ENCODE measurements at regions not wholly inside any gene's neighbourhood (a gene's known extent, or its start where the extent isn't known, plus 50 kb on each side); places are given as distances from the start of the nearest gene placed in this dataset.

GRCh38 chr10:8325024-8325980 lies 270.8 kb downstream of the GATA3 start:
- no peaks in the 10 kb centered on the region for H3K36me3 ChIP-seq (ENCODE audit: control insufficient read depth, insufficient read depth, low read length)
- no peak overlapping the region for H3K4me3 ChIP-seq (ENCODE audit: insufficient read depth, low read depth, low read length)
- no peak overlapping the region for H4K8ac ChIP-seq (ENCODE audit: low read depth in 2 of 2, low read length in 2 of 2)
- DNase-seq: no peak
- no peaks in the 10 kb centered on the region for H3K79me1 ChIP-seq (ENCODE audit: low read depth in 1 of 2, low read length in 2 of 2)
- peaks cover 8% of the 10 kb centered on the region for H3K9me3 ChIP-seq (ENCODE audit: control insufficient read depth, insufficient read depth, low read length)
- no peaks in the 10 kb centered on the region for H3K27me3 ChIP-seq (ENCODE audit: control insufficient read depth, insufficient read depth, low read length)
- dilution Hi-C loops (cut with HindIII; ENCODE audit: low sequenced_read_pairs, unreplicated experiment): no loop called here
- no peak overlapping the region for H3K9ac ChIP-seq (ENCODE audit: low read depth, low read length)
- H2BK120ac ChIP-seq (ENCODE audit: low read depth, low read length): no peak overlapping the region
- no peaks in the 10 kb centered on the region for H3K4me1 ChIP-seq (ENCODE audit: control insufficient read depth, insufficient read depth, low read length)
- in situ Hi-C loops (cut with MboI; ENCODE audit: low sequenced_read_pairs): no loop called here
- H2AK5ac ChIP-seq (ENCODE audit: low read depth, low read length): no peak overlapping the region
- TF ChIP-seq FOS (IDR thresholded peaks at IDR 0.05; ENCODE audit: low read depth, low read length): no peak
- TF ChIP-seq MXI1 (IDR thresholded peaks at IDR 0.05; ENCODE audit: borderline replicate concordance, low read depth, low read length): no peak
- TF ChIP-seq POLR2A (IDR thresholded peaks at IDR 0.05; ENCODE audit: low read depth, low read length): no peak
- no peak for TF ChIP-seq BHLHE40 (IDR thresholded peaks at IDR 0.05; ENCODE audit: low read depth, low read length)
- TF ChIP-seq RFX5 (IDR thresholded peaks at IDR 0.05; ENCODE audit: low read depth, low read length): no peak
- no peak for TF ChIP-seq MAZ (IDR thresholded peaks at IDR 0.05; ENCODE audit: borderline replicate concordance, low read depth, low read length)
- TF ChIP-seq USF2 (IDR thresholded peaks at IDR 0.05; ENCODE audit: low read depth, low read length): no peak
- no peaks in the 10 kb centered on the region for H4K20me1 ChIP-seq (ENCODE audit: insufficient read depth, low read length)
- H3K56ac ChIP-seq (ENCODE audit: extremely low read depth, insufficient read depth, low read length): no peak overlapping the region
- H2BK15ac ChIP-seq (ENCODE audit: low read depth, low read length): no peak overlapping the region
- no peak overlapping the region for H3K4me2 ChIP-seq (ENCODE audit: low read depth, low read length)
- H3K9me1 ChIP-seq (ENCODE audit: insufficient read depth, low read length): no peaks in the 10 kb centered on the region
- ChIA-PET POLR2A (ENCODE audit: unreplicated experiment) (no interaction called here), CTCF (no interaction called here)
- BruUV-seq (replicated peaks): no TSS peak
- no peak overlapping the region for H3K4ac ChIP-seq (ENCODE audit: low read depth, low read length)
- H2AFZ ChIP-seq (replicated peaks; ENCODE audit: low read length, poor library complexity): no peak overlapping the region
- no peak overlapping the region for H2BK5ac ChIP-seq (ENCODE audit: low read depth, low read length, poor library complexity, severe bottlenecking)
- H4K5ac ChIP-seq (ENCODE audit: low read depth, low read length): no peak overlapping the region
- H4K91ac ChIP-seq (ENCODE audit: insufficient read depth, low read depth, low read length): no peak overlapping the region
- H3K27ac ChIP-seq (ENCODE audit: insufficient read depth, low read length): no peak overlapping the region
- no peak overlapping the region for H3K14ac ChIP-seq (replicated peaks; ENCODE audit: low read depth, low read length)
- no peak overlapping the region for H3K18ac ChIP-seq (ENCODE audit: low read depth, low read length)
- no peak for ATAC-seq (ENCODE audit: low read depth)
- H2AK9ac ChIP-seq (replicated peaks; ENCODE audit: low read depth, low read length, poor library complexity): no peak overlapping the region
- H3K23ac ChIP-seq (ENCODE audit: low read depth, low read length): no peak overlapping the region
- H2BK20ac ChIP-seq (ENCODE audit: low read depth, low read length): no peak overlapping the region
- intact Hi-C loops (cut with micrococcal nuclease): no loop called here
- WGBS, 2 experiments (ENCODE audit: extremely low coverage in 2 of 2, insufficient read length in 1 of 2): no CpG with 5 or more reads among the region's 6 CpGs

Measured in IMR-90 (cell line).